Activated CD8-positive, alpha-beta memory T cell treated with anti-CD3 and anti-CD28 coated beads for 48 hours (primary cell): ENCODE measurements at regions not wholly inside any gene's neighbourhood (a gene's known extent, or its start where the extent isn't known, plus 50 kb on each side); places are given as distances from the start of the nearest gene placed in this dataset.
"Not testable (repeated sequence)": the region's sequence is repeated elsewhere in the genome, so short reads cannot be mapped to it uniquely, and the experiment has no call there.

Source experiments
- DNase-seq, 3 experiments: peaks; one replicate each; pipeline ENCODE4 v3.0.0-alpha.2; 2020; ENCODE audit warnings: low read depth in 2 of 3, low spot score in 2 of 3

GRCh38 chr21:14757533-14758327 lies 211.6 kb upstream of the SAMSN1 start:
- DNase-seq = no peak

- DNase-seq = no peak
Measured at GRCh38 chr21:14755086-14755485, 209.0 kb upstream of the SAMSN1 start.

- no peak for DNase-seq
Measured at GRCh38 chr21:14754682-14755081, 208.6 kb upstream of the SAMSN1 start.

GRCh38 chr21:14754259-14754604 lies 208.1 kb upstream of the SAMSN1 start:
- DNase-seq = no peak

- DNase-seq = no peak
Measured at GRCh38 chr21:14753466-14754258, 207.5 kb upstream of the SAMSN1 start.

GRCh38 chr21:14753069-14753465 lies 207.0 kb upstream of the SAMSN1 start:
- DNase-seq = no peak

- DNase-seq = no peak
Measured at GRCh38 chr21:14752345-14752909, 206.3 kb upstream of the SAMSN1 start.

GRCh38 chr21:14751602-14752344 lies 205.7 kb upstream of the SAMSN1 start:
- no peak for DNase-seq

GRCh38 chr21:14751011-14751410 lies 204.9 kb upstream of the SAMSN1 start:
- no peak for DNase-seq

- no peak for DNase-seq
Measured at GRCh38 chr21:14750041-14750440, 203.9 kb upstream of the SAMSN1 start.

GRCh38 chr21:14748662-14749061 lies 202.5 kb upstream of the SAMSN1 start:
- DNase-seq = no peak

GRCh38 chr21:14744368-14744767 lies 198.3 kb upstream of the SAMSN1 start:
- DNase-seq = no peak

- no peak for DNase-seq
Measured at GRCh38 chr21:14742119-14742518, 196.0 kb upstream of the SAMSN1 start.

- DNase-seq = no peak
Measured at GRCh38 chr21:14741256-14741655, 195.1 kb upstream of the SAMSN1 start.

GRCh38 chr21:14740692-14741091 lies 194.6 kb upstream of the SAMSN1 start:
- DNase-seq = no peak

GRCh38 chr21:14740116-14740515 lies 194.0 kb upstream of the SAMSN1 start:
- no peak for DNase-seq

GRCh38 chr21:14739590-14739989 lies 193.5 kb upstream of the SAMSN1 start:
- DNase-seq = no peak

GRCh38 chr21:14738576-14738975 lies 192.5 kb upstream of the SAMSN1 start:
- not testable (repeated sequence) for DNase-seq

- no peak for DNase-seq
Measured at GRCh38 chr21:14737922-14738321, 191.8 kb upstream of the SAMSN1 start.

- no peak for DNase-seq
Measured at GRCh38 chr21:14737284-14737691, 191.2 kb upstream of the SAMSN1 start.

- DNase-seq = no peak
Measured at GRCh38 chr21:14736672-14737071, 190.6 kb upstream of the SAMSN1 start.
